HG02884 (cell line): ENCODE measurements at regions not wholly inside any gene's neighbourhood (a gene's known extent, or its start where the extent isn't known, plus 50 kb on each side); places are given as distances from the start of the nearest gene placed in this dataset.
A peak's percentile ranks its signal among the peaks of the same experiment; 100 is the strongest.

ENCODE experiments used
- ATAC-seq: cut with Tn5 transposase; IDR thresholded peaks from one replicate; pipeline ENCODE4 v1.9.1; 2021; ENCODE audit warnings: mild to moderate bottlenecking, moderate library complexity; ENCODE audit not compliant: unreplicated experiment

GRCh38 chr9:79233542-79233941, 338.2 kb upstream of the TLE4 start:
- ATAC-seq: peak; percentile 72

DNA sequence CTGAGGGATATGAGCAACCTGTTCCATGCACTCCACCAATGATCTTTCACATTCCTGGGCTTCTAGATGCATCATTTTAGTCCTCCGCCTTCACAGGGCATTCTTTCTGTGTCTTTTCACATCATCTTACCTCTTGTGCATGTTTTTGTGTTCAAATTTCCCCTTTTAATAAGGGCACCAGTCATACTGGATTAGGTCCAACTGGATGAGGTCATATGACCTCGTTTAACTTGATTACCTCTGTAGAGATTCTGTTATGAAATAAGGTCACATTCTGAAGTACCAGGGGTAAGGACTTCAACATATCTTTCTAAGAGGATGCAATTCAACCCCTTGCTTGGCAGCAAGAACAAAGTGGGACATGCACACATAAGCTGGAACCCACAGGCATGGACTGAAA, 335.3 kb upstream of the TLE4 start:
- ATAC-seq: no peak

DNA sequence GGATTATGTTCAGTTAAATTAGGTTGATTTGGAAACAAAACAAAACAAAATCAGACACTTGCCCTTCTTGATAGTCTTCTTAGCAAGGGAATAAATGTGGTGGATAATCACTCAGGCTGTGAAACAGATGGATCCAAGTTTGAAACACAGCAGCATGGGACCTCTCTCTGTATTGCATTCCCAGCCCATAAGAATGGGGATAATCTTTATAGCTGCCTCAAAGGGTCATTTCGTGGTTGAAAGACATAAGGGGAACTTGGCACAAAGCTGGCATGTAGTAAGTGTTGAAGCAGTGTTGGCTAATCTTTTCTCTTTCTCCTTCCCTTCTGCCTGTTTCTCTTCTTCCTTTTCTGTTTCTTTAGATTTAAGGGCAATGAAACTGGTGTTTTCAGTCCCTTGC, 333.9 kb upstream of the TLE4 start:
- ATAC-seq: no peak

- no peak for ATAC-seq
Measured at GRCh38 chr9:79240774-79241173, 331.0 kb upstream of the TLE4 start.

DNA sequence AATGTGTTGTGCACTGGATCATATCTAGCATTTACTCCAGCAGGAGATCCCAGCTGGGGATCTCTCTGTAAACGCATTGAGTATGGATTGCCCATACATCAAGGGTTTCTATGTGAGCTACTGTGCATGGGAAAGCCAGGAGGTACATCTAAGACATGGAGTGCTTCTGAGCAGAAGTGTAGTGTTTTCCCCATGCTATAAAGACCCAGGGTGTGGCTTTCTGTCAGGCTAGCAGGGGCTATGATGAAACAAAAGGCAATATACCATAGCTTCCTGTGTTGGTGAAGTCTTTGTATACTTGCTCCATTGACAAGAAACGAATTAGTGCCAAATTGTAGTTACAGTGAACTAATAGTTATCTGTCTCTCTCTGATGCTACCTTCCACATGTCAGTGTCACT, 329.3 kb upstream of the TLE4 start:
- ATAC-seq: no peak

- no peak for ATAC-seq
Measured at GRCh38 chr9:79246170-79246569, 325.6 kb upstream of the TLE4 start.

DNA sequence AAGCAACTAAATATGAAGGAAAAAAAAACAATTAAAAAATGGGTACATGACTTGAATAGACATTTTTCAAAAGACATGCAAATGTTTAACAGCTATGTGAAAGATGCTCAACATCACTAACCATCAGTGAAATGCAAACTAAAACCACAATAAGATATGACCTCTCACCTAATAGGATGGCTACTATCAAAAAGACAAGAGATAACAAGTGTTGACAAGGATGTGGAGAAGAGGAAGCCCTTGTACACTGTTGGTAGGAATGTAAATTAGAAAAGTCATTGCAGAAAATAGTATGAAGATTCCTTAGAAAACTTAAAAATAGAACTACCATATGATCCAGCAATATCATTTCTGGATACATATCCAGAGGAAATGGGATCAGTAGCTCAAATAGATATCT, 324.7 kb upstream of the TLE4 start:
- no peak for ATAC-seq

- ATAC-seq: no peak
Measured at GRCh38 chr9:79250806-79251205, 321.0 kb upstream of the TLE4 start.

GRCh38 chr9:79254900-79255650, 316.7 kb upstream of the TLE4 start:
- no peak for ATAC-seq

DNA sequence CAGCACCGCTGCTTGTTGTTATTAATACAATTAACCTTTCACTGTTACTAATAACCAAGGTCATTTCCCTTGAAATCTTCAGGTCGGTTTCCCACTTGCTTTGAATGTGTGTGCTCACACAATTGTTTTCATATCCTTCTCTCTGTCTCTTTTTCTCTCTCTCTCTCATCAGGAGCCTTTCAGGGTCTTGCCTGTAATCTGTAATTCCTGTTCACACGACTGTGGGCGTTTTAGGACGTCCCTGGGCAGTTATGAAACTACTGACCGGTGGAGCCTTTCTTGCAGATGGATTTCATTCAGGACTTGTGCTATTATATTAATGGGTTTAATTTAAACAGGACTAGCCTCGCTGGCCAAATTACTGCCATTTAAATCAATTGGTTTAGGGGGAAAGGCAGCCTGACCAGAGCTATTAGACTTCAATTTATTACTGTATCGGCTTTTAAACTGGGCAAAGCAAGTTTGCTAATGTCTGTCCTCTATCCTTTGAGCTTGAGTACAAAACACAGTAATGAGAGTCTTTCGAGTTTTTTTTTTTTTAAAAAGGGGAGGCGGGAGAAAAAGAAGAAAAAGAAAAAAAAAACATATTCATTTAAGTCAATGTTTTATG, 316.0 kb upstream of the TLE4 start:
- no peak for ATAC-seq

DNA sequence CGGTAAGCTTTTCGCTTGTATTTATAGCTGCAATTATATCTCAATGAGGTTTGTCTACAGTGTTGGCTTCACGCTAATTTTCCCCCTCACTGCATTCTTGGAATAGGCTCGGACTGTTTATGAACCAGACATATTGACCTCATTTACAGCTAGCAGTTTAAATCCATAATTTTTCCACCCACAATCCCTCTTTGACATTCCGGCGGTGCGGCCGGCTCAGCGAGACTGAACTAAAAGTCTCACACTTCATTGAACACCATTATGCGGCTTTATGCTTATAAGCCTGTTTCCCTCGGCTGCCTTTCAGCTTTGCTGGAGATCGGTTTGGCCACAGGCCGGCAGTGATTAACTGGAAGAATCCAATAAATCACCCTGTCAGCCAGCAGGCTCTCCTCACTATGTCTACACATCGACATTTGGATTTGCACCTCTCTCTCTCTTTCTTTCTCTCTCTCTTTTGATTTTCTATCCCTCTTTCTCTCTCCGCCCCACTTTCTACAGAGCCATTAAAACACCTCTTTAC, 315.0 kb upstream of the TLE4 start:
- no peak for ATAC-seq

DNA sequence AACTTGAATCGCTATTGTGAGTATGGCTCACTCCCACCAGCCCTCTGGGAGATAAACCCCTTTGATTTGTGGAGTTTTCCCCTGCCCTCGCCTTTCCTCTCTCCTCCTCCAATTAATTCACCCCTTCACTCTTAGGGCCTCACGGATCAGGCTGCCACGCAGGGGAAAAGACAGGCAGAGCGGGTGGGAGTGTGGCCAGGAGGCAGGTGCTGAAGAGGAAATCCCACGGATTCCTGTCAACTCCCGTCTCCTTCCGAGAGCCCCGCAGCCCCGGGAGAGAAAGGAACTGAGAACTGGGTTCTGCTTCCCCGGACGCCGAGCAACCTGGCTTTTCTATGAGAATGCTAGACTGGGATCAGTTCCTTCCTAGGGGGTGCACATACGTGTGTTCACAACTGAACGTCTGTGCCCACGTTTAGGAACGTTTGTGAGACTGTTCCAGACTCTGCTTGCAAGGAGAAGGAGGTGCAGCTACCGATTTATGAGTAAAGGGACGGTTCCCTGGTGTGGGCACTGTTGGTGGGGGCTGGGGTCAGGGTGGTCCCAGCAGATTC, 314.5 kb upstream of the TLE4 start:
- ATAC-seq: no peak

GRCh38 chr9:79257790-79258351, 313.9 kb upstream of the TLE4 start:
- ATAC-seq: no peak

- ATAC-seq: no peak
Measured at GRCh38 chr9:79259858-79260257, 311.9 kb upstream of the TLE4 start.

DNA sequence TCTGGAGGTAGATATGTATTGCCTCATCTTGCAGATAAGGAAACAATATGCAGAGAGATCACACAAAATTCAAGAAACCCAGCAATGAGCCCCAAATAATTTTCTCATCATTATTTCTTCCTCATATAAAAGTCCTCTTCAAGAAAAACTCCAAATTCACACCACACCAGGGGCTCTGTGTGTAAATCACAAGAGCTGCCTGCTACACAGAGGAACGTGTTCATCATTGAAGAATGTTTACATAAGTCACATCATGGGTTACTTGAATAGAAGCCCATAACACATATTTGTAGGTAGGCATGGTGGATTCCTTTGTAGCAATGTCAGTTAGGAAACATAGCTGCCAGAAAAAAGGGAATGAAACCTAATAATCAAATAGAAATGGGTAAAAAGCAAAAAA, 308.1 kb upstream of the TLE4 start:
- ATAC-seq: no peak

DNA sequence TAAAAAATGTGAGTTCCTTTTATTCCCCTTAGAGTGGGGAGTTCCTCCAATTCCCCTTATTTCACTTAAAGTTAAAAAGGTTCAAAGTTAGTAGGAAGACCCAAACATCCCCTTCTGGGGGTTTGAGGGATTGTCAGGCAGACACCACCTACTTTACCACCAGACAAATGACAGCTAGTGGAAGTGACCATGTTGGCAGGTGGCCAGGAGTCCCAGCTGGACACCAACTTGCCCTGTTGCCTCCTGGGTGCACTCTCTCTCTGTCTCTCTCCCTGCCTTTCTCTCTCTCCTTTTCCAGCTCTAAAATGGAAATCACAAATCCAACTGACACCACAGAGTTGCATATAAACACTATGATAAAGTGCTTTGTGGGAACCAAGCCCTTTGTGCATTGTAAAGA, 307.7 kb upstream of the TLE4 start:
- no peak for ATAC-seq

- no peak for ATAC-seq
Measured at GRCh38 chr9:79264511-79265355, 307.0 kb upstream of the TLE4 start.

GRCh38 chr9:79266986-79267385, 304.8 kb upstream of the TLE4 start:
- ATAC-seq: no peak

GRCh38 chr9:79268806-79269205, 303.0 kb upstream of the TLE4 start:
- no peak for ATAC-seq

- ATAC-seq: no peak
Measured at GRCh38 chr9:79273311-79273710, 298.5 kb upstream of the TLE4 start.

DNA sequence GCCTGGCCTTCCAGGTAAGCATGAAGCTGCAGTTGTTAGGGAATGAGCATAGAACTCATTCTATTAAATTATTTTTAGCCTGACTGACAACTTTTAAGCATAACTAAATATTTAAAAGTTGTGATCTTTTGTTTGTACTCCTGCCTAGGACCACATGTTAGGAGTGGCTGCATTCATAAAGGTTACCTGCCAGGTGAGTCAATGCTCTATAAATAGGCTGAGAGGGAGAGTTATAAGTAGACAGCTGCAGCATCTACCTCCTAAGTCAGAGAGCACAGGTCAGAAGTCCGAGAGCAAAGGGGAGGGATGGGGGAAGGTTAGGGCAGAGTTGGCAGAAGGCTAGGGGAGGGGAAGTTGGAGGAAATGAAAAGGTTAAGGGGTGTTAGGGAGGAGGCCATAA, 292.4 kb upstream of the TLE4 start:
- no peak for ATAC-seq
